HepG2 (cell line): ENCODE measurements at regions not wholly inside any gene's neighbourhood (a gene's known extent, or its start where the extent isn't known, plus 50 kb on each side); places are given as distances from the start of the nearest gene placed in this dataset.

Source experiments
- ATAC-seq: fragments of 200-7000 bp; cut with Tn5 transposase; 3 replicates; pipeline ENCODE4 v1.9.1; 2020; ENCODE audit warnings: mild to moderate bottlenecking, moderate library complexity
- BruUV-seq: library from RNA; stranded (reverse); fragments of 400-500 nt; replicated peaks from 2 replicates; lab custom pipeline; 2021; lab: Mats Ljungman, UMichigan
- CTCF ChIA-PET: fragments of 300-600 bp; formaldehyde crosslinking; extraction: SDS; loops from one replicate; lab custom pipeline; 2021; ENCODE audit warnings: low total read pairs, inconsistent platforms, low intra/inter-chr PET ratio; lab: Yijun Ruan, JAX
- POLR2A ChIA-PET: fragments of 350-600 bp; sonication (Branson Sonifier 250); formaldehyde crosslinking; loops from one replicate; lab custom pipeline; 2020; ENCODE audit warnings: antibody characterized with exemption, inconsistent platforms; lab: Yijun Ruan, JAX
- DNase-seq: peaks from one replicate; pipeline ENCODE4 v3.0.0-alpha.2; 2015; ENCODE audit warnings: low spot score
- FAIRE-seq: peaks from 3 replicates; lab custom pipeline; 2011; peaks lifted over from hg19 to GRCh38; lab: Jason Lieb, UNC
- H2AFZ ChIP-seq: one replicate; pipeline ENCODE4 v1.6.1; 2011; ENCODE audit warnings: low read length, inconsistent platforms
- H3K27ac ChIP-seq: fragments of 300-600 bp; 3 replicates; pipeline ENCODE4 v1.8.0; 2011; ENCODE audit warnings: mixed run types, mild to moderate bottlenecking, mixed read lengths, low read length, inconsistent platforms; ENCODE audit not compliant: insufficient read depth; ENCODE audit errors: extremely low read length
- H3K27me3 ChIP-seq, 2 experiments: fragments of 200-600 bp in 1 of 2; 2 replicates in 1 of 2; 3 replicates in 1 of 2; pipeline versions ENCODE4 v1.6.0 to v1.8.0; 2011; ENCODE audit warnings: low read length in 2 of 2, mild to moderate bottlenecking in 2 of 2, moderate library complexity in 2 of 2, inconsistent platforms in 1 of 2; ENCODE audit not compliant: insufficient read depth in 2 of 2, control insufficient read depth in 1 of 2
- H3K36me3 ChIP-seq, 2 experiments: fragments of 200-600 bp in 1 of 2; replicated peaks in 1 of 2; 2 replicates in 1 of 2; 3 replicates in 1 of 2; pipeline versions ENCODE4 v1.5.1 to v1.8.0; 2011; ENCODE audit warnings: low read length in 2 of 2, inconsistent platforms in 1 of 2; ENCODE audit not compliant: insufficient read depth in 2 of 2, control insufficient read depth in 1 of 2
- H3K4me1 ChIP-seq: 2 replicates; pipeline ENCODE4 v1.5.1; 2012; ENCODE audit warnings: low read length, inconsistent platforms; ENCODE audit not compliant: insufficient read depth
- H3K4me2 ChIP-seq: 2 replicates; pipeline ENCODE4 v1.6.0; 2011; ENCODE audit warnings: low read depth, low read length, inconsistent platforms
- H3K4me3 ChIP-seq, 3 experiments: fragments of 200-600 bp in 1 of 3; sonication (generic), shearing (Covaris generic) in 1 of 3; replicated peaks in 1 of 3; 2 replicates each; pipeline ENCODE4 v1.5.1; 2011 to 2016; ENCODE audit warnings: low read length in 3 of 3, inconsistent platforms in 2 of 3, low read depth in 2 of 3, mild to moderate bottlenecking in 2 of 3, control low read depth in 1 of 3, mixed read lengths in 1 of 3; ENCODE audit not compliant: insufficient read depth in 1 of 3
- H3K79me2 ChIP-seq: one replicate; pipeline ENCODE4 v1.6.1; 2011; ENCODE audit warnings: low read length, inconsistent platforms; ENCODE audit not compliant: insufficient read depth
- H3K9ac ChIP-seq: 2 replicates; pipeline ENCODE4 v1.6.0; 2011; ENCODE audit warnings: mild to moderate bottlenecking, low read depth, low read length, inconsistent platforms; ENCODE audit not compliant: insufficient read depth
- H3K9me3 ChIP-seq: 2 replicates; pipeline ENCODE4 v1.5.1; 2012; ENCODE audit warnings: mild to moderate bottlenecking, low read length
- H4K20me1 ChIP-seq: 2 replicates; pipeline ENCODE4 v1.6.0; 2011; ENCODE audit warnings: inconsistent platforms, mild to moderate bottlenecking, low read length, moderate library complexity; ENCODE audit not compliant: insufficient read depth
- FOXA3 ChIP-seq: IDR thresholded peaks from 2 replicates; pipeline ENCODE4 v1.6.1; 2016; ENCODE audit warnings: missing genetic modification reagents, missing compliant biosample characterization
- IRX3 ChIP-seq: sonication (generic); formaldehyde crosslinking; IDR thresholded peaks from 2 replicates; pipeline ENCODE4 v1.8.1; 2023; ENCODE audit warnings: mild to moderate bottlenecking, low read depth, missing genetic modification reagents, borderline replicate concordance
- JARID2 ChIP-seq: sonication (generic); formaldehyde crosslinking; IDR thresholded peaks from 2 replicates; pipeline ENCODE4 v1.8.1; 2023; ENCODE audit warnings: missing genetic modification reagents, inconsistent platforms; ENCODE audit not compliant: insufficient replicate concordance
- MEIS1 ChIP-seq: sonication (generic); formaldehyde crosslinking; IDR thresholded peaks from 2 replicates; pipeline ENCODE4 v1.9.0; 2021; ENCODE audit warnings: mild to moderate bottlenecking, missing genetic modification reagents, moderate library complexity, borderline replicate concordance
- MXD1 ChIP-seq: sonication (generic); formaldehyde crosslinking; IDR thresholded peaks from 2 replicates; pipeline ENCODE4 v1.4.0; 2020; ENCODE audit warnings: mild to moderate bottlenecking, missing genetic modification reagents
- PAWR ChIP-seq: sonication (generic); formaldehyde crosslinking; IDR thresholded peaks from 2 replicates; pipeline ENCODE4 v1.4.0; 2020; ENCODE audit warnings: missing genetic modification reagents, mild to moderate bottlenecking, borderline replicate concordance
- PBX2 ChIP-seq: IDR thresholded peaks from 2 replicates; pipeline ENCODE4 v1.6.1; 2016; ENCODE audit warnings: control low read depth
- SALL2 ChIP-seq: sonication (generic); formaldehyde crosslinking; IDR thresholded peaks from 2 replicates; pipeline ENCODE4 v1.8.1; 2023; ENCODE audit warnings: mild to moderate bottlenecking, missing genetic modification reagents, inconsistent platforms
- SMC3 ChIP-seq: IDR thresholded peaks from 2 replicates; pipeline ENCODE4 v1.6.1; 2011; ENCODE audit warnings: low read length, improper control_type of control experiment
- ZBTB46 ChIP-seq: sonication (generic); formaldehyde crosslinking; IDR thresholded peaks from 2 replicates; pipeline ENCODE4 v1.4.0; 2020; ENCODE audit warnings: mild to moderate bottlenecking, missing genetic modification reagents, borderline replicate concordance
- ZFP36L1 ChIP-seq: sonication (generic); formaldehyde crosslinking; IDR thresholded peaks from 2 replicates; pipeline ENCODE4 v1.8.0; 2022; ENCODE audit warnings: mild to moderate bottlenecking, missing genetic modification reagents, moderate library complexity
- ZFP91 ChIP-seq: sonication (generic); formaldehyde crosslinking; IDR thresholded peaks from 2 replicates; pipeline ENCODE4 v1.9.0; 2022; ENCODE audit warnings: missing genetic modification reagents, mild to moderate bottlenecking, borderline replicate concordance
- ZNF253 ChIP-seq: sonication (generic); formaldehyde crosslinking; IDR thresholded peaks from 2 replicates; pipeline ENCODE4 v1.8.0; 2022; ENCODE audit warnings: mild to moderate bottlenecking, missing genetic modification reagents, borderline replicate concordance
- ZNF543 ChIP-seq: sonication (generic); formaldehyde crosslinking; IDR thresholded peaks from 2 replicates; pipeline ENCODE4 v1.4.0; 2020; ENCODE audit warnings: mild to moderate bottlenecking, missing genetic modification reagents
- ZNF687 ChIP-seq: sonication (generic); formaldehyde crosslinking; IDR thresholded peaks from 2 replicates; pipeline ENCODE4 v1.5.1; 2020; ENCODE audit warnings: mild to moderate bottlenecking, missing genetic modification reagents, moderate library complexity
- WGBS: methylation state at CpG from one replicate; pipeline ENCODE4 v1.1.6; 2017; ENCODE audit warnings: low lambda C conversion rate; 5-methylcytosine and 5-hydroxymethylcytosine counted together
- in situ Hi-C: cut with HindIII; loops from 2 replicates; pipeline ENCODE4 v1.10.0; 2017; ENCODE audit warnings: low pct_unique_long_range_greater_than_20kb; ENCODE audit not compliant: extremely low pct_ligation_motif_present
- intact Hi-C: fragments of 100-400 bp; cut with micrococcal nuclease; formaldehyde crosslinking; loops from one replicate; pipeline ENCODE4 v1.10.0; 2022; ENCODE audit not compliant: unreplicated experiment

GRCh38 chr7:12490107-12490688, 80.3 kb upstream of the SCIN start:
- CTCF ChIA-PET = interaction anchor here (0.9 to 2.8 kb wide), 3 partner anchors 31 to 422 kb away, joined by 5 to 13 read pairs (median 6); no protein-coding TSS in a partner anchor
- 7% methylated on average over 2 of the region's 2 CpGs for WGBS
- TF ChIP-seq MXD1 = no peak
- TF ChIP-seq ZFP91 (CRISPR knock-in tag) = no peak
- TF ChIP-seq PAWR = no peak
- no peak for TF ChIP-seq IRX3 (CRISPR knock-in tag)
- TF ChIP-seq JARID2 = no peak
- no peak for TF ChIP-seq MEIS1
- no peak for TF ChIP-seq ZFP36L1 (CRISPR knock-in tag)
- TF ChIP-seq SALL2 = no peak
- no peak for TF ChIP-seq ZNF543 (CRISPR knock-in tag)
- peak; percentile 47 for TF ChIP-seq SMC3
- peak; percentile 63 for TF ChIP-seq FOXA3
- no peak for TF ChIP-seq PBX2 (CRISPR knock-in tag)
- no peak for TF ChIP-seq ZNF687 (CRISPR knock-in tag)
- TF ChIP-seq ZBTB46 (CRISPR knock-in tag) = no peak
- TF ChIP-seq ZNF253 = no peak

More at GRCh38 chr7:12490107-12490688, 80.3 kb upstream of the SCIN start:
- no TSS peak for BruUV-seq
- POLR2A ChIA-PET = no interaction called here
- Histone ChIP-seq H3K79me2 (no peaks in the 10 kb centered on the region), H3K4me2 (no peak overlapping the region), H2AFZ (no peak overlapping the region), H3K9me3 (no peaks in the 10 kb centered on the region), H3K27me3 (no peaks in the 10 kb centered on the region), H3K36me3 (no peaks in the 10 kb centered on the region), H4K20me1 (no peaks in the 10 kb centered on the region), H3K4me1 (no peaks in the 10 kb centered on the region), H3K27ac (no peak overlapping the region), H3K4me3 (no peak overlapping the region), H3K9ac (no peak overlapping the region)
- ATAC-seq (peak; percentile 53), FAIRE-seq (no peak), DNase-seq (peak; percentile 5)
- in situ Hi-C loops = loop anchor here (25.0 kb wide), 2 partner anchors 653 to 1053 kb away; partner anchors contain the start of gene THSD7A
- intact Hi-C loops = loop anchor here (1.0 to 10.0 kb wide), 3 partner anchors 32 to 1063 kb away; partner anchors contain the start of gene THSD7A
